OCI-LY1 (cell line): ENCODE measurements at regions not wholly inside any gene's neighbourhood (a gene's known extent, or its start where the extent isn't known, plus 50 kb on each side); places are given as distances from the start of the nearest gene placed in this dataset.

Experiments used
- H2AFZ ChIP-seq: fragments of 200-600 bp; sonication (generic), shearing (Covaris generic); 2 replicates; pipeline ENCODE4 v1.6.0; 2014; ENCODE audit warnings: antibody characterized with exemption, mild to moderate bottlenecking, low read length
- H3F3A ChIP-seq: fragments of 200-600 bp; sonication (generic), shearing (Covaris generic); 2 replicates; pipeline ENCODE4 v1.6.0; 2014; ENCODE audit warnings: mild to moderate bottlenecking, antibody characterized with exemption, low read length, moderate library complexity; ENCODE audit not compliant: insufficient read depth
- H3K27ac ChIP-seq: fragments of 200-600 bp; sonication (generic); 2 replicates; pipeline ENCODE4 v1.5.1; 2014; ENCODE audit warnings: low read length, mixed run types, mild to moderate bottlenecking, low read depth; ENCODE audit not compliant: poor library complexity, severe bottlenecking
- H3K27me3 ChIP-seq: fragments of 200-600 bp; sonication (generic); 2 replicates; pipeline ENCODE4 v1.6.0; 2014; ENCODE audit warnings: antibody characterized with exemption, mild to moderate bottlenecking, low read length, moderate library complexity; ENCODE audit not compliant: insufficient read depth
- H3K36me3 ChIP-seq: fragments of 200-600 bp; sonication (generic); 2 replicates; pipeline ENCODE4 v1.6.1; 2014; ENCODE audit warnings: mild to moderate bottlenecking, antibody characterized with exemption, low read length, moderate library complexity, mixed read lengths; ENCODE audit not compliant: insufficient read depth
- H3K4me1 ChIP-seq: fragments of 200-600 bp; sonication (generic); 2 replicates; pipeline ENCODE4 v1.5.1; 2014; ENCODE audit warnings: mild to moderate bottlenecking, low read length, moderate library complexity; ENCODE audit not compliant: insufficient read depth, severe bottlenecking
- H3K4me2 ChIP-seq: fragments of 200-600 bp; sonication (generic), shearing (Covaris generic); 2 replicates; pipeline ENCODE4 v1.6.1; 2014; ENCODE audit warnings: low read length
- H3K4me3 ChIP-seq: fragments of 200-600 bp; sonication (generic); 2 replicates; pipeline ENCODE4 v1.5.1; 2014; ENCODE audit warnings: low read length, low read depth, mild to moderate bottlenecking, mixed read lengths; ENCODE audit not compliant: poor library complexity, severe bottlenecking
- H3K79me2 ChIP-seq: fragments of 200-600 bp; shearing (Covaris generic); 2 replicates; pipeline ENCODE4 v1.6.1; 2016; ENCODE audit warnings: mixed run types, low read length, mixed read lengths; ENCODE audit not compliant: insufficient read depth
- H3K9ac ChIP-seq: fragments of 200-600 bp; sonication (generic), shearing (Covaris generic); 2 replicates; pipeline ENCODE4 v1.6.1; 2014; ENCODE audit warnings: mild to moderate bottlenecking, low read length, mixed read lengths
- H3K9me2 ChIP-seq: fragments of 200-600 bp; sonication (generic), shearing (Covaris generic); 2 replicates; pipeline ENCODE4 v1.6.1; 2014; ENCODE audit warnings: low read depth, mild to moderate bottlenecking, low read length, mixed read lengths
- H3K9me3 ChIP-seq: fragments of 200-600 bp; shearing (Covaris generic); 2 replicates; pipeline ENCODE4 v1.6.1; 2014; ENCODE audit warnings: low read length, mixed read lengths
- H4K20me1 ChIP-seq: fragments of 200-600 bp; sonication (generic), shearing (Covaris generic); 2 replicates; pipeline ENCODE4 v1.6.0; 2016; ENCODE audit warnings: mild to moderate bottlenecking, low read length; ENCODE audit not compliant: insufficient read depth
- EZH2 ChIP-seq: fragments of 200-600 bp; sonication (generic), shearing (Covaris generic); IDR thresholded peaks from 2 replicates; pipeline ENCODE4 v1.8.0; 2017; ENCODE audit warnings: borderline replicate concordance, mixed run types, mild to moderate bottlenecking, antibody characterized with exemption, low read length, moderate library complexity, mixed read lengths
- TF ChIP-seq, protein P1 (sequence below): fragments of 200-600 bp; sonication (generic), shearing (Covaris generic); IDR thresholded peaks from 2 replicates; pipeline ENCODE4 v1.5.1; 2017; ENCODE audit warnings: mild to moderate bottlenecking, antibody characterized with exemption, low read length, moderate library complexity, mixed read lengths

DNA sequence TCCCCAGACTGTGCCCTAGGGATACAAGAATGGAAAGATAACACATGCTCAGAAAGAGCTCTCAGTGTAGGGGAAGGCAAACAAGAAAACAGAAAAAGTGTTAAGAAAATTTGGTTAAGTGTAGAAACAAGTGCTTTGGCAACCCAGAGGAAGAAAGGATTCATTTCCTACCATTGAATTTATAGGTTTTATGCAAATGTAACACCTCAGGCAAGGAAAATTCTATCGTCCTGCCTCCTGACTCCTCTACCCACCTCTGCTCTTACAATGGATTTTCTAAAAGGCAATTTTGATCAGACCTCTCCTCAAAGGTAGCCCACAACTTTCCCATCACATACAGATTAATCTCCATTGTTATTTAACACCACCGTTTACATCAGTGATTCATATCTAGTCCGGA is 298.7 kb downstream of the RFC3 start:
- Histone ChIP-seq H3K9me2 (no peaks in the 10 kb centered on the region), H3K9me3 (no peaks in the 10 kb centered on the region), H3K79me2 (no peaks in the 10 kb centered on the region), H3K4me2 (no peak overlapping the region), H3K27me3 (no peaks in the 10 kb centered on the region), H3K4me1 (peaks cover 5% of the 10 kb centered on the region), H3F3A (no peaks in the 10 kb centered on the region), H2AFZ (no peak overlapping the region), H3K9ac (no peak overlapping the region), H3K4me3 (no peak overlapping the region), H4K20me1 (no peaks in the 10 kb centered on the region), H3K27ac (no peak overlapping the region), H3K36me3 (no peaks in the 10 kb centered on the region)
- TF ChIP-seq EZH2: no peak
- TF ChIP-seq, protein P1, sequence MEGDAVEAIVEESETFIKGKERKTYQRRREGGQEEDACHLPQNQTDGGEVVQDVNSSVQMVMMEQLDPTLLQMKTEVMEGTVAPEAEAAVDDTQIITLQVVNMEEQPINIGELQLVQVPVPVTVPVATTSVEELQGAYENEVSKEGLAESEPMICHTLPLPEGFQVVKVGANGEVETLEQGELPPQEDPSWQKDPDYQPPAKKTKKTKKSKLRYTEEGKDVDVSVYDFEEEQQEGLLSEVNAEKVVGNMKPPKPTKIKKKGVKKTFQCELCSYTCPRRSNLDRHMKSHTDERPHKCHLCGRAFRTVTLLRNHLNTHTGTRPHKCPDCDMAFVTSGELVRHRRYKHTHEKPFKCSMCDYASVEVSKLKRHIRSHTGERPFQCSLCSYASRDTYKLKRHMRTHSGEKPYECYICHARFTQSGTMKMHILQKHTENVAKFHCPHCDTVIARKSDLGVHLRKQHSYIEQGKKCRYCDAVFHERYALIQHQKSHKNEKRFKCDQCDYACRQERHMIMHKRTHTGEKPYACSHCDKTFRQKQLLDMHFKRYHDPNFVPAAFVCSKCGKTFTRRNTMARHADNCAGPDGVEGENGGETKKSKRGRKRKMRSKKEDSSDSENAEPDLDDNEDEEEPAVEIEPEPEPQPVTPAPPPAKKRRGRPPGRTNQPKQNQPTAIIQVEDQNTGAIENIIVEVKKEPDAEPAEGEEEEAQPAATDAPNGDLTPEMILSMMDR: no peak

DNA sequence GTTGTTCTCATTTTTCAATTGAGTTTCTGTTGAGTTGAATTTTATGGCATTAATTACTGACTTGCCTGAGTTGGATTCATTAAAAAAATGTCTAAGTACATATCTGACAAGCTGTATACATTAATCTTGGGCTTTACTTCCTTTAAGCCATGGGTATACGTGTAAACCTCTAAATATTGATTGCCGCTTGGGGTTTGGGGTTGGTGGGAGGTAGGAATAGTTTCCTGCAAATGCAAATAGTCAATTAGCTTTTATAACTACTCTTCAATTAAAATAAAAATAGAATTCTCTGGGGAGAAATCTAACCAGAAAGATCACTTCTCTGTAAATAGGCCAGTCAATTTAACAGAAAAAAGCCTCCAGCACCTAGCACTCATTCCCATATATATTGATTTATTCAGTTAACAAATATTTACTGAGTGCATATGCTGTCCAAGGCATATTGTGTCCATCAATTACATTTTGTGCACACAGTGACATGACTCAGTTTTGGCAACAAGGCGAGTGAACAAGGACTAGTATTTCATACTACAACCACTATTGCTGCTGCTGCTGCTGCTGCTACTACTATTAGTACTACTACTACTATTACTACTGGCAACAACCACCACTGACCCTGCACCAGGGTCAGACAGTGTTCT is 306.8 kb downstream of the RFC3 start:
- TF ChIP-seq, protein P1: no peak
- TF ChIP-seq EZH2: no peak
- no peaks in the 10 kb centered on the region for H3F3A ChIP-seq
- H4K20me1 ChIP-seq: no peaks in the 10 kb centered on the region
- no peaks in the 10 kb centered on the region for H3K79me2 ChIP-seq
- no peak overlapping the region for H3K9ac ChIP-seq
- H3K9me3 ChIP-seq: no peaks in the 10 kb centered on the region
- H3K27ac ChIP-seq: no peak overlapping the region
- no peaks in the 10 kb centered on the region for H3K27me3 ChIP-seq
- H3K4me1 ChIP-seq: no peaks in the 10 kb centered on the region
- H2AFZ ChIP-seq: no peak overlapping the region
- no peaks in the 10 kb centered on the region for H3K36me3 ChIP-seq
- no peak overlapping the region for H3K4me3 ChIP-seq
- no peak overlapping the region for H3K4me2 ChIP-seq
- no peaks in the 10 kb centered on the region for H3K9me2 ChIP-seq

DNA sequence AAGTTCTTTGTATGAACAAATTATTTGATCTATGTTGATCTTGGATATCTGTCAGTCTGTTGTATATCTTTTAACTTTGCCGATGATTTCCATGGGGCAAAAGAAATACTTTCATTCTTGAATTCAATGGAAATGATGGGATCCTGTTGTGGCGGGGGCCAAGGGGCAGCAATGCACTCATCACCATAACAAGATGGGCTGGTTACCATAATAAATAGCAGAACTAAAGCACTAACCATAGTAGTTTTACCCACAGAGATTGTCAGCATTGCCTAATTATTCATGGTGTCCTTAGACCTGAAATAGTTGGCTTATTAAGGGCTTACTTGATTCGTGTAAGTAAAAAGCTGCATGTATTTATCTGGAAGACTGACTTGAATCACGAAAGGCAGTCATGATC is 309.6 kb downstream of the RFC3 start:
- Histone ChIP-seq H3K9ac (no peak overlapping the region), H3K9me3 (no peaks in the 10 kb centered on the region), H3K27ac (no peak overlapping the region), H3K4me2 (no peak overlapping the region), H3F3A (no peaks in the 10 kb centered on the region), H3K9me2 (no peaks in the 10 kb centered on the region), H3K36me3 (no peaks in the 10 kb centered on the region), H2AFZ (no peak overlapping the region), H3K4me3 (no peak overlapping the region), H3K79me2 (no peaks in the 10 kb centered on the region), H3K27me3 (no peaks in the 10 kb centered on the region), H3K4me1 (no peaks in the 10 kb centered on the region), H4K20me1 (no peaks in the 10 kb centered on the region)
- TF ChIP-seq, protein P1: no peak
- no peak for TF ChIP-seq EZH2
